IgD-negative memory B cell (primary cell): ENCODE measurements at regions not wholly inside any gene's neighbourhood (a gene's known extent, or its start where the extent isn't known, plus 50 kb on each side); places are given as distances from the start of the nearest gene placed in this dataset.
"Not testable (repeated sequence)": the region's sequence is repeated elsewhere in the genome, so short reads cannot be mapped to it uniquely, and the experiment has no call there.

Source experiments
- H3K27ac Mint-ChIP-seq, 3 donors: one replicate each; pipeline ENCODE4 v1.8.0; 2020 to 2022; ENCODE audit warnings: mild to moderate bottlenecking in 3 of 3, mixed read lengths in 3 of 3, moderate library complexity in 1 of 3
- H3K27me3 Mint-ChIP-seq: one replicate; pipeline ENCODE4 v1.8.0; 2021; ENCODE audit warnings: mixed read lengths
- H3K36me3 Mint-ChIP-seq: one replicate; pipeline ENCODE4 v1.8.0; 2020; ENCODE audit warnings: mild to moderate bottlenecking, mixed read lengths
- H3K4me1 Mint-ChIP-seq, 3 donors: one replicate each; pipeline ENCODE4 v1.8.0; 2020 to 2022; ENCODE audit warnings: mixed read lengths in 3 of 3, mild to moderate bottlenecking in 1 of 3
- H3K4me3 Mint-ChIP-seq, 4 donors: one replicate each; pipeline ENCODE4 v1.8.0; 2020 to 2022; ENCODE audit warnings: mild to moderate bottlenecking in 4 of 4, mixed read lengths in 4 of 4, moderate library complexity in 3 of 4
- H3K9me3 Mint-ChIP-seq, 3 donors: one replicate each; pipeline ENCODE4 v1.8.0; 2020 to 2021; ENCODE audit warnings: mixed read lengths in 3 of 3, mild to moderate bottlenecking in 1 of 3

DNA sequence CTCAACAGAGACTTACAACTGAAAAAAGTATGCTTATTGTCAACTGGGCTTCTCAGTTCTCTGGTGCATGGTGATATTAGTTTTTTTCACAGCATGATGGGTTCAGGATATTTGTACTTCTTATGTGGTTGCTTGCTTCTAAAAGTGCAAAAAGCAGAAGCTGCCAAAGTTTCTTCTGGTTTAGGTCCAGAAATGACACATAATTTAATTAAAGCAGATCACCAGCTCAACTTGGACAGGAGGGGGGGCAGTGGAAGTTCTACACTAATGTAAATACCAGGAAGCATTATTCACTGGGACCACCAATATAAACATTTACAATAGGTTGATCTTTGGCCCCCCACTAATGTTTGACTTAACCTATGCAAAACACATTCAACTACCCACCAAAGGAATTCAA, 354.8 kb upstream of the BRINP3 start:
- Mint-ChIP-seq H3K36me3 (no peaks in the 10 kb centered on the region), H3K4me1 (no peaks in the 10 kb centered on the region), H3K27me3 (no peaks in the 10 kb centered on the region), H3K4me3 (no peak overlapping the region), H3K27ac (no peak overlapping the region), H3K9me3 (peaks cover 3 to 6% (median 4%) of the 10 kb centered on the region in 3 donors)

DNA sequence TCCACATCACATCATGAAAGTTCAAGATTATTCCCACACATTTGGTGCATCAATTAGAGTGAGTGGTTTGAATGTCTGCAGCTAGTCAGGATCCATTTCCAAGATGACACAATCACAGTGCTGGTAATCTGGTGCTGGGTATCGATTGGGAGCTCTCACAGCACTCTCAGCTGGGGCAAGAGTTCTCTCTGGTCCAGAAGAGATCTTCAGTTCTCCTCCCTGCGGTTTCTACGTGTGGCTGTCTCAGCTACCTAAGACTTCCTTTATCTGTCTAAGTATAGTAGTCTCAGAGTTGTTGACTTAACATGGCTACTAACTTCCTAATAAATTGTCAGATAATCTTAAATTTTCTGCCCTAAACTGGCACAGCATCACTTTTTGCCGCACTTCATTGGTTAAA, 358.0 kb upstream of the BRINP3 start:
- no peaks in the 10 kb centered on the region for H3K36me3 Mint-ChIP-seq
- no peak overlapping the region for H3K4me3 Mint-ChIP-seq
- no peaks in the 10 kb centered on the region for H3K27me3 Mint-ChIP-seq
- H3K27ac Mint-ChIP-seq = no peak overlapping the region
- no peaks in the 10 kb centered on the region for H3K4me1 Mint-ChIP-seq
- peaks cover 0 to 2% (median 1%) of the 10 kb centered on the region in 3 donors for H3K9me3 Mint-ChIP-seq

DNA sequence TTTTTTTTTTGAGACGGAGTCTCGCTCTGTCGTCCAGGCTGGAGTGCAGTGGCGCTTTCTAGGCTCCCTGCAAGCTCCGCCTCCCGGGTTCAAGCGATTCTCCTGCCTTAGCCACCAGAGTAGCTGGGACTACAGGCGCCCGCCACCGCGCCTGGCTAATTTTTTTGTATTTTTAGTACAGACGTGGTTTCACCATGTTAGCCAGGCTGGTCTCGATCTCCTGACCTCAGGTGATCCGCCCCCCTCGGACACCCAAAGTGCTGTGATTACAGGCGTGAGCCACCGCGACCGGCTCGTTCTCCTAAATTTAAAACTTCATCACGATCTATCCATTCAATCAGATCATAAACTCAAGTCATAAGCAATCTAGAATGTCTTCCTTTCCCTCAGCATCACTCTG, 359.5 kb upstream of the BRINP3 start:
- not testable (repeated sequence) for H3K27me3 Mint-ChIP-seq, H3K4me3 Mint-ChIP-seq, H3K27ac Mint-ChIP-seq, H3K36me3 Mint-ChIP-seq, H3K9me3 Mint-ChIP-seq, H3K4me1 Mint-ChIP-seq

DNA sequence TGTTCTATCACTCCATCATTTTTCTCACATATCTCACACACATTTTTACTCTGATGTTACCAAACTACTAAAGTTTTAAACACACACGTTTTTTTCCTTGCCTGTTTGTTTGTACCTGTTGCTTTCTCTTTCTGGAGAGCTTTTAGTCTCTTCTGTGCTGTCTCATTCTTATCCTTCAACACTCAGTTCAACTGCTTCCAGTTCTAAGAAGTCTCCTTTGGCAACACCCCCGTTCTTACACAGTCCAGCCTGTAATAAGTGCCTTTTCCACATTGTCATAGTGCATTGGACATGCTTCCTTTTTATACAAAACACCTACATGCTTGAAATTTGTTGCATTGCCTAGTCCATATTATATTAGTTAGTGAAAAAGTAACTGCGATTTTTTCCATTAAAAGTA, 360.2 kb upstream of the BRINP3 start:
- Mint-ChIP-seq H3K9me3 (peaks cover 0 to 2% (median 1%) of the 10 kb centered on the region in 3 donors), H3K27me3 (no peaks in the 10 kb centered on the region), H3K4me1 (no peaks in the 10 kb centered on the region), H3K36me3 (no peaks in the 10 kb centered on the region), H3K4me3 (no peak overlapping the region), H3K27ac (no peak overlapping the region)

DNA sequence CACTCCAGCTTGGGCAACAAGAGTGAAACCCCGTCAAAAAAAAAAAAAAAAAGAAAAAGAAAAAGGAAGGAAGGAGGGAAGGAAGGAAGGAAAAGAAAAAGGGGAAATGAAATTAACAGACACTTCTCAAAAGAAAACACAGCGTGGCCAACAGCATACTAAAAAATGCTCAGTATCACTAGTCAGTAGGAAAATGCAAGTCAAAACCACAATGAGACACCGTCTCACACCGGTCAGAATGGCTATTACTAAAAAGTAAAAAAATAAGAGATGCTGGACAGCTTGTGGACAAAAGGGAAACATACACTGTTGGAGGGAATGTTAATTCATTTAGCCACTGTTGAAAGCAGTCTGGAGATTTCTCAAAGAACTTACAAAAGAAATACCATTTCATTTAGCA, 369.5 kb upstream of the BRINP3 start:
- Mint-ChIP-seq H3K36me3 (no peaks in the 10 kb centered on the region), H3K27me3 (no peaks in the 10 kb centered on the region), H3K4me1 (no peaks in the 10 kb centered on the region), H3K27ac (no peak overlapping the region), H3K4me3 (no peak overlapping the region), H3K9me3 (peaks cover 0 to 10% (median 0%) of the 10 kb centered on the region in 3 donors)

DNA sequence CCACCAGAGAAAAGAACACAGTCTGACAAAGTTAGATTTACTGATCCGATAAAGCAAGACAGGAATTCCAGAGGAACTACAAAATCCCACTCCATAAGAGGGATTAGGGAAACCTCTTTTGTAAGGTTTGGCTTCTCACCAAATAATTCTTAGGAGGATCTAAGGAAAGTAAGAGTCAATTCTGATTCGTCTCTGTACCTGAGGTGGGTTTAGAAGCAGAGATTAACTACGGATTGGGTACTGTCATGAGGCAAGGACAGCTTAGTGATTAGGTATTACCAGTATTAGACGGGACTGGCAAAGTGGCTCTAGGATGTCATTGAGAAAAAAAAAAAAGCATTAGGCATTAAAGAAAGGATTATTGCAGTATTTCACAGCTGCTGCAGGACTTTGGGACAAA, 371.7 kb upstream of the BRINP3 start:
- no peak overlapping the region for H3K4me3 Mint-ChIP-seq
- peaks cover 2 to 14% (median 3%) of the 10 kb centered on the region in 3 donors for H3K9me3 Mint-ChIP-seq
- H3K4me1 Mint-ChIP-seq = no peaks in the 10 kb centered on the region

DNA sequence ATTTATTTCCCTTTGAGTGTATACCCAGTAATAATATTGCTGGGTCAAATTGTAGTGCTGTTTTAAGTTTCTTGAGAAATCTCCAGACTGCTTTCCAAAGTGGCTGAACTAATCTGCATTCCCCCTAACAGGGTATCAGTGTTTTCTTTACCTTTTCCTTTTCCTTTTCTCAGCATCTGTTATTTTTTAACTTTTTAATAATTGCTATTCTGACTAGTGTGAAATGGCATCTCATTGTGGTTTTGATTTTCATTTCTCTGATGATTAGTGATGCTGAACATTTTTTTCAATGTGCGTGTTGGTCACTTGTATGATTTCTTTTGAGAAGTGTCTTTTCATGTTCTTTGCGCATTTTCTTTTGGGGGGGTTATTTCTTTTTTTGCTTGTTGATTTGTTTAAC, 374.9 kb upstream of the BRINP3 start:
- Mint-ChIP-seq H3K27ac (no peak overlapping the region), H3K4me1 (no peaks in the 10 kb centered on the region), H3K36me3 (no peaks in the 10 kb centered on the region), H3K27me3 (no peaks in the 10 kb centered on the region), H3K4me3 (no peak overlapping the region), H3K9me3 (peaks cover 7 to 9% (median 8%) of the 10 kb centered on the region in 3 donors)

More for the DNA sequence above, 371.7 kb upstream of the BRINP3 start:
- Mint-ChIP-seq H3K27me3 (no peaks in the 10 kb centered on the region), H3K27ac (no peak overlapping the region), H3K36me3 (no peaks in the 10 kb centered on the region)

DNA sequence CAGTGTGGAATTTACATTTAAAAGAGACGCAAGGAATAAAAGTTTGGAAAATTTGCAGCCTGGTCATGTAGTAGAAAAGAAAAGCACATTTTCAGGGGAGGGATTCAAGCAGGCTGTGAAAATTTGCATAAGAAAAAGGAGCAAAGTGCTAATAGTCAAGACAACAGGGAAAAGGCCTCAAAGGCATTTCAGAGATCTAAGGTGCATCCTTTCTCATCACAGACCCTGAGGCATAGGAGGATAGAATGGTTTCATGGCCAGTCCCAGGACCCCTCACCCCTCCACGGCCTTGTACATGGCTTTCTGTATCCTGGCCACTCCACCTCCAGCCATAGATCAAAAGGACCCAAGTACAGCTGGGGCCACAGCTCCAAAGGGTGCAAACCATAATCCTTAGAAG, 380.5 kb upstream of the BRINP3 start:
- Mint-ChIP-seq H3K27ac (no peak overlapping the region), H3K27me3 (no peaks in the 10 kb centered on the region), H3K9me3 (peaks cover 4 to 18% (median 12%) of the 10 kb centered on the region in 3 donors), H3K4me3 (peak overlapping the region in 1 of 4 donors; percentile 9), H3K4me1 (no peaks in the 10 kb centered on the region), H3K36me3 (no peaks in the 10 kb centered on the region)

DNA sequence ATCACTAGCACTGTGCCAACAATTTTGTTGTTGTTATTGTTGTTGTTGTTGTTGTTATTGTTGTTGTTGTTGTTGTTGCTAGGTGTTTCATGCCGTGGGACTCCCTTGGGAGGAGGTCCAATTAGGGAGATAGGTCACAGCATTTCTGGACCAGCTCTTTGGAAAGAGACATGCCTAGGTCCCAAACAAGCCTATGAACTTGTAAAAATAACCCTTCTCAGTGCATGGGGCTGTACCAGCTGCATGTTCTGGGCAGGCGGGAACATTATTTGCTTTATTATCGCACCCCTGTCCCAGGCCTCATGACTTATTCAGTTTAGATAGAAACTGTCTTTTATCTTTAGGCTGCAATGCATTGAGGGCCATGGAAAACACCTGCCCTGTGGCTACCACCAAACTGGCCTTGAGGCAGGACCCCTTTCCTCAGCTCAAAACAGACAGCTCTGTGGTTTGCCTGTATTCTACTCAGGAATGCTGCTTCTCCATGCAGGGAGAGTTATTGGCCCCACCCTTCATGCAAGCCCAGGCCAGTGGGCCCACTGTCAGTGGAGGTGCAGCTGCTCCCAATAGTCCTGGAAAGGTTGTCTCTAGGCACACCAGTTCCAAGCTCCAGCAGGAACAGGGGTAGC, 386.5 kb upstream of the BRINP3 start:
- H3K36me3 Mint-ChIP-seq = no peaks in the 10 kb centered on the region
- H3K27me3 Mint-ChIP-seq = no peaks in the 10 kb centered on the region
- H3K9me3 Mint-ChIP-seq = peaks cover 0 to 7% (median 4%) of the 10 kb centered on the region in 3 donors
- H3K27ac Mint-ChIP-seq = no peak overlapping the region
- peaks cover 0 to 2% (median 0%) of the 10 kb centered on the region in 3 donors for H3K4me1 Mint-ChIP-seq
- no peak overlapping the region for H3K4me3 Mint-ChIP-seq

DNA sequence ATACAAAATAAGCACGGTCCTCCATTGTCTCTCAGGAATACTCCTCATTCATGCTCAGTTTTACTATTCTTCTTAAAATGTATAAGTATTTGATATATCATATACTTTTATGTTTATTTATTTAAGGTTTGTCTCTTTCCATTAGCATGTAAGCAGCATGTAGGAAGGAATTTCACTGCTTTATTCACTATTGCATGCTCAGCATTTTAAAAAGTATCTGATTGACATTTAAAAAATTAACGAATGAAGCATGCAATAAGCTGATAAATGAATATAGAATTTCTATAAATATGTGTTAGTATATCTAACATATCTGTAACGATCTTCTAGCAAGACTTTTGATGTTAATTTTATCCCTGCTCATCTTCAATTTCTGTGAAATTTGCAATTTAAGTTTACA, 402.7 kb upstream of the BRINP3 start:
- Mint-ChIP-seq H3K9me3 (peaks cover 0 to 4% (median 0%) of the 10 kb centered on the region in 3 donors), H3K4me1 (no peaks in the 10 kb centered on the region), H3K4me3 (no peak overlapping the region), H3K27me3 (no peaks in the 10 kb centered on the region), H3K27ac (no peak overlapping the region), H3K36me3 (no peaks in the 10 kb centered on the region)

DNA sequence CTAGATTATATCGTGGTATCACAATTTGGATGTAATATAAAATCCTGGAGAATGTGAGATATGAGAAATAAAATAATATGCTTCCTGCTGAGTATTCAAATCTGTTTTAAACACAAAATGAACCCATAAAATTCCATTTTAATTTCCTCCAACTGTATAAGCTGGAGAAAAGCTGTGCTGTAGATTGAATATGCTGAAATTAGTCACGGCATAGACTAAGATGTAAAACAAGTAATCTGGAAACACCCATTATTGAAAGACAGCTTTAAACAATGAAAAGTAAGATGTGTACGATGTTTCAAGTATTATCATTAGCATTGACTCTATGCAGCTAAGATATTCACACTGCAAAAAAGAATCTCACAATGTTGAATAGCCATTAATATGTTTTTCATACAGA, 403.4 kb upstream of the BRINP3 start:
- Mint-ChIP-seq H3K9me3 (peaks cover 0 to 5% (median 4%) of the 10 kb centered on the region in 3 donors), H3K27me3 (no peaks in the 10 kb centered on the region), H3K36me3 (no peaks in the 10 kb centered on the region), H3K27ac (no peak overlapping the region), H3K4me1 (no peaks in the 10 kb centered on the region), H3K4me3 (no peak overlapping the region)

DNA sequence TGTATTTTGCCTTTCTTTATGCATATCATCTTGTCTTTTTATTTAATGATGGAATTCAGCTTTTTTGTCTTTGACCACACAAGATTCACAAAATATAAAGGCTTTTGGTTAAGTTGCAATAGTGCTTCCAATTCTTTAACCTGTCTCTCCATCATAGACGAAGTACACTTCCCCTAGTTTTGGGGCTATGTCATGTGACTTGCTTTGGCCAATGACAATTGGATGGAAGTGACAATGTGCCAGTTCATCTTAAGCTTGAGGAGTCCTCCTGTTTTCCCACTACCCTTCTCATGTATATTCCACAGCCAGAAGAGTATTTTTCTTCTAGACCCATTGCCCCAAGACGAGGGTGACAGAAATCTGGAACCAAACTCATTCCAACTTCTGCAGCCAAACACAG, 419.6 kb upstream of the BRINP3 start:
- Mint-ChIP-seq H3K4me1 (no peaks in the 10 kb centered on the region), H3K4me3 (no peak overlapping the region), H3K9me3 (peaks cover 0 to 16% (median 11%) of the 10 kb centered on the region in 3 donors), H3K36me3 (no peaks in the 10 kb centered on the region), H3K27ac (no peak overlapping the region), H3K27me3 (no peaks in the 10 kb centered on the region)

DNA sequence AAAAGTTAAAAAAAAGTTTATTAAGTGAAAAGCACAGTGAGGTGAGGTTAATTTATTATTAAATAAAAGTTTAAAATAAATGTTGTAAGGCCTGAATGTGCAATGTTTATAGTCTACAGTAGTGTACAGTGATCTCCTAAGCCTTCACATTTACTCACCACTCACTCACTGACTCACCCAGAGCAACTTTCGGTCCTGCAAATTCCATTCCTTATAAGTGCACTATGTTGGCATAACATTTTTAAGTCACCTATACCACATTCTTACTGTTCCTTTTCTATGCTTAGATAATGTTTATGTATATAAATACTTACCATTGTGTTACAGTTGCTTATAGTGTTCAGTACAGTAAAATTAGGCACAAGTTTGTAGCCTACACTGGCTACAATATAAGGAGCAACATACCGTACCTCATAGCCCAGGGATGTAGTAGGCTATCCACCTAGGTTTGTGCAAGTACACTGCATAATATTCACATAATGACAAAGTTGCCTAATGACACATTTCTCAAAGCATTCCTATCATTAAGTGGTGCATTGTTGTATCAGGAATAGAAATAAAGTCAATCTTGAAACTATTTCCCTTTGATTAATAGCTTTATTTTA, 426.5 kb upstream of the BRINP3 start:
- H3K9me3 Mint-ChIP-seq = peaks cover 0 to 3% (median 0%) of the 10 kb centered on the region in 3 donors

DNA sequence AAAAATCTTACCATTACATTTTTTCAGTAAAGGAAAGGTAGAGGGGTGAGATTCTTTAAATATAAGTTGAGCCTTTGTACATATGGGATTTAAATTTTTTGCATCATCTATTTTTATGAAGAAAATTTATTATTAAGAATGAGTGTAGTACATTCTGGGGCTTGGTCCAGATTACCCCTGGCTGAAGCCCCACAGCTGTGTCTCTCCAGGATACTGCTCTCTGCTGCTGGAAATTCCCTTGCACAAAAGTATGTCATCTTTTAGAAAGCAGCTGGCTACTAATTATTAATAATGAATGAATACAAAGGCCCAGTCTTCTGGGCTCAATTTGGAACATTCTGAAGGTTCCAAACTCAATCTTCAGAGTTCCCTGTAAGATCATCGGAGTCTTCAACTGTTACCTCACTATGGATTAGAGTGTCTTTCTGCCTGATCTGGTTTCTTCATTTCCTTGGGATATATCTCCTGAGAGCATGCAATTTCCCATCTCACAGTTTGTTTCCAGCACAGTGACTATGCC, 428.6 kb upstream of the BRINP3 start:
- no peak overlapping the region for H3K27ac Mint-ChIP-seq

More for the DNA sequence above, 426.5 kb upstream of the BRINP3 start:
- Mint-ChIP-seq H3K36me3 (no peaks in the 10 kb centered on the region), H3K4me1 (no peaks in the 10 kb centered on the region), H3K27ac (no peak overlapping the region), H3K4me3 (no peak overlapping the region), H3K27me3 (no peaks in the 10 kb centered on the region)

DNA sequence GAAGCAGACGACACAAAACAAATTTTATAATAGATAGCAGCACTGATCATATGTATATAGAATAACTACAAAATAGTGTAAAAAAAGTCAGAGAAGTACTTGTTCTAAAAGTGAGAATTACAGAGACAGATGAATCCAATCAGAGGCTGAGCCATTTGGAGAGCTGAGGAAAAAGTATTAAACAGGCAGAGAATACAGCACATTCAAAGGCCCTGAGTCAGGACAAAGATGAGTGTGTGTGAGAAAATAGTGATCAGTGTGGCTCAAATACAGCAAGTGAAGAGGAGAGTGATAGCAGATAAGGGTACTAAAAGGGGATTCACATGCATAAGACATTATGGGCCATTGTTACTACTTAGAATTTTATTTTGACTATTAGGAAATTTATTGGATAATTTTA, 430.6 kb upstream of the BRINP3 start:
- H3K36me3 Mint-ChIP-seq = no peaks in the 10 kb centered on the region
- no peak overlapping the region for H3K27ac Mint-ChIP-seq
- H3K4me3 Mint-ChIP-seq = no peak overlapping the region
- H3K9me3 Mint-ChIP-seq = peaks cover 0 to 5% (median 2%) of the 10 kb centered on the region in 3 donors
- H3K4me1 Mint-ChIP-seq = peaks cover 0 to 1% (median 0%) of the 10 kb centered on the region in 3 donors
- no peaks in the 10 kb centered on the region for H3K27me3 Mint-ChIP-seq

More for the DNA sequence above, 428.6 kb upstream of the BRINP3 start:
- peaks cover 0 to under 1% (median 0%) of the 10 kb centered on the region in 3 donors for H3K4me1 Mint-ChIP-seq
- no peaks in the 10 kb centered on the region for H3K36me3 Mint-ChIP-seq
- no peaks in the 10 kb centered on the region for H3K27me3 Mint-ChIP-seq
- H3K4me3 Mint-ChIP-seq = no peak overlapping the region
- H3K9me3 Mint-ChIP-seq = peaks cover 0 to 2% (median 0%) of the 10 kb centered on the region in 3 donors

DNA sequence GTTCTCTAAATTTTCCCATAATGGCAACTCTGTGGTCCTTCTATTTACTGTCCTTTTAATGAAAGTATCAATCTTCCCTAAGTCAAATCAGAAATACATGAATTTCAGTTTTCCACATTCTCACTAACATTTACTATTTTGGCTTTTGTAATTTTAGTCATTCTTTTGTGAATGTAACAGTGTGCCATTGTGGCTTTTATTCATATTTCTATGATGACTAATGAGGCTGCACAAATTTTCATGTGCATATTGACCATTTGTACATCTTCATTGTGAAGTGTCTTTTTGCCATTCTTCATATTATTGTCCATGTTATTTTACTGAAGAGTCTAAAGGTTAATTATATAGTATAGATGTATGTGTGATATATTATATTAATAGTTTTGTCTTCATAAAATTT, 431.0 kb upstream of the BRINP3 start:
- peaks cover 0 to 5% (median 2%) of the 10 kb centered on the region in 3 donors for H3K9me3 Mint-ChIP-seq
- H3K4me3 Mint-ChIP-seq = no peak overlapping the region
- no peaks in the 10 kb centered on the region for H3K27me3 Mint-ChIP-seq
- peaks cover 0 to 1% (median 0%) of the 10 kb centered on the region in 3 donors for H3K4me1 Mint-ChIP-seq
- H3K27ac Mint-ChIP-seq = no peak overlapping the region
- H3K36me3 Mint-ChIP-seq = no peaks in the 10 kb centered on the region
